PC-9 (cell line): ENCODE measurements at regions not wholly inside any gene's neighbourhood (a gene's known extent, or its start where the extent isn't known, plus 50 kb on each side); places are given as distances from the start of the nearest gene placed in this dataset.

ENCODE experiments used
- BruUV-seq: library from RNA; stranded (reverse); fragments of 400-500 nt; replicated peaks from 2 replicates; lab custom pipeline; 2021; lab: Mats Ljungman, UMichigan
- CTCF ChIA-PET: fragments of 300-600 bp; sonication (Branson Sonifier 250); formaldehyde crosslinking; loops from one replicate; lab custom pipeline; 2022; ENCODE audit warnings: antibody characterized with exemption; lab: Charles Lee
- POLR2A ChIA-PET: fragments of 300-600 bp; sonication (Branson Sonifier 250); formaldehyde crosslinking; loops from one replicate; lab custom pipeline; 2022; ENCODE audit warnings: antibody characterized with exemption; ENCODE audit not compliant: unreplicated experiment; lab: Charles Lee
- DNase-seq, 2 experiments: peaks; one replicate each; pipeline versions ENCODE4 v3.0.0 to v3.0.0-alpha.2; 2015 to 2022; ENCODE audit warnings: mixed read lengths in 1 of 2
- H2AFZ ChIP-seq: fragments of 200-600 bp; sonication (generic); 2 replicates; pipeline ENCODE4 v1.8.1; 2017; ENCODE audit warnings: antibody characterized with exemption
- H3F3A ChIP-seq: fragments of 200-600 bp; sonication (generic); 2 replicates; pipeline ENCODE4 v1.8.1; 2017; ENCODE audit warnings: antibody characterized with exemption, mild to moderate bottlenecking, low read depth; ENCODE audit not compliant: insufficient read depth
- H3K27ac ChIP-seq: fragments of 200-600 bp; sonication (generic); 2 replicates; pipeline ENCODE4 v1.6.1; 2016; ENCODE audit warnings: mixed run types
- H3K27me3 ChIP-seq: fragments of 200-600 bp; sonication (generic); 2 replicates; pipeline ENCODE4 v1.6.1; 2016; ENCODE audit warnings: low read depth, mixed run types; ENCODE audit not compliant: insufficient read depth
- H3K36me3 ChIP-seq: fragments of 200-600 bp; sonication (generic); 2 replicates; pipeline ENCODE4 v1.6.1; 2016; ENCODE audit warnings: low read depth, mixed run types
- H3K4me1 ChIP-seq: fragments of 200-600 bp; sonication (generic); replicated peaks from 2 replicates; pipeline ENCODE4 v1.6.1; 2016; ENCODE audit warnings: mixed run types; ENCODE audit not compliant: insufficient read depth
- H3K4me2 ChIP-seq: fragments of 200-600 bp; sonication (generic); 2 replicates; pipeline ENCODE4 v1.6.1; 2017; ENCODE audit warnings: mixed run types
- H3K4me3 ChIP-seq: fragments of 200-600 bp; sonication (generic); 2 replicates; pipeline ENCODE4 v1.6.1; 2016; ENCODE audit warnings: mixed run types
- H3K79me2 ChIP-seq: fragments of 200-600 bp; sonication (generic); 2 replicates; pipeline ENCODE4 v1.6.1; 2017; ENCODE audit warnings: low read depth, mixed run types
- H3K9me2 ChIP-seq: fragments of 200-600 bp; sonication (generic); 2 replicates; pipeline ENCODE4 v1.8.1; 2017; ENCODE audit warnings: mild to moderate bottlenecking; ENCODE audit not compliant: insufficient read depth
- H3K9me3 ChIP-seq: fragments of 200-600 bp; sonication (generic); 2 replicates; pipeline ENCODE4 v1.8.1; 2016; ENCODE audit warnings: low read depth; ENCODE audit not compliant: insufficient read depth
- H4K20me1 ChIP-seq: fragments of 200-600 bp; sonication (generic); 2 replicates; pipeline ENCODE4 v1.8.1; 2017; ENCODE audit not compliant: insufficient read depth
- CTCF ChIP-seq: fragments of 200-600 bp; sonication (generic); conservative IDR thresholded peaks from 2 replicates; pipeline ENCODE4 v1.6.1; 2017; ENCODE audit warnings: mixed run types, antibody characterized with exemption, mild to moderate bottlenecking, moderate library complexity
- EZH2 ChIP-seq: fragments of 200-600 bp; sonication (generic); IDR thresholded peaks from 2 replicates; pipeline ENCODE4 v1.8.0; 2017; ENCODE audit warnings: antibody characterized with exemption, low read depth
- intact Hi-C: fragments of 100-400 bp; cut with micrococcal nuclease; formaldehyde crosslinking; loops from one replicate; pipeline ENCODE4 v1.10.0; 2022; ENCODE audit not compliant: unreplicated experiment

DNA sequence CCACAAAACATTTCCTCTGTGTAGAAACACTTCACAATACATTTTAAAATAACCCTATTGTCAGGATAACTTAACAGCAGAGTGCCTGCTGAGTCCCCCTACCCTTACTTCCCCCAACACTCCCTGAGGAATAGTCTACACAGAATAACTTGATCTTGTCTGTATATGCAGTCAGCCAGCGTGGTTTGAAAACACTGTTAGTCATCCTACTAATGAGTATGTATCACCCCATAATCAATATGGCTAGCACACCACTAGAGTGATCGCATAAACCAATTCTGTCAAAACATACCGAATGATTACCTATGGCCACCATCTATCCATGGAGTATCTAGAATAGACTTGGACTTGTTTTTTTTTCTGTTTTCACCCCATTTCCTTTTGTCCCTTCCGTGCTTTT is 152.7 kb upstream of the NECTIN3 start:
- no peaks in the 10 kb centered on the region for H3F3A ChIP-seq
- H3K9me3 ChIP-seq: no peaks in the 10 kb centered on the region
- H3K4me3 ChIP-seq: no peak overlapping the region
- no peaks in the 10 kb centered on the region for H3K27me3 ChIP-seq
- TF ChIP-seq EZH2 (no peak), CTCF (no peak)
- no peak overlapping the region for H2AFZ ChIP-seq
- H3K4me2 ChIP-seq: no peak overlapping the region
- ChIA-PET POLR2A (no interaction called here), CTCF (interaction anchor here (0.7 kb wide), 1 partner anchor 1072 kb away, joined by 3 read pairs; no protein-coding TSS in a partner anchor)
- no peak for DNase-seq
- H3K79me2 ChIP-seq: no peaks in the 10 kb centered on the region
- BruUV-seq: no TSS peak
- H3K27ac ChIP-seq: no peak overlapping the region
- H3K4me1 ChIP-seq: no peaks in the 10 kb centered on the region
- intact Hi-C loops: no loop called here
- H3K36me3 ChIP-seq: no peaks in the 10 kb centered on the region
- H4K20me1 ChIP-seq: no peaks in the 10 kb centered on the region
- H3K9me2 ChIP-seq: no peaks in the 10 kb centered on the region

- no peaks in the 10 kb centered on the region for H3K4me1 ChIP-seq
- no peaks in the 10 kb centered on the region for H3K9me3 ChIP-seq
- no TSS peak for BruUV-seq
- intact Hi-C loops: no loop called here
- H3K27me3 ChIP-seq: no peaks in the 10 kb centered on the region
- no peaks in the 10 kb centered on the region for H3F3A ChIP-seq
- no peaks in the 10 kb centered on the region for H3K9me2 ChIP-seq
- no peaks in the 10 kb centered on the region for H3K36me3 ChIP-seq
- H4K20me1 ChIP-seq: no peaks in the 10 kb centered on the region
- ChIA-PET POLR2A (no interaction called here), CTCF (no interaction called here)
- no peak overlapping the region for H3K4me3 ChIP-seq
- H2AFZ ChIP-seq: no peak overlapping the region
- DNase-seq: no peak
- TF ChIP-seq EZH2 (no peak), CTCF (no peak)
- no peaks in the 10 kb centered on the region for H3K79me2 ChIP-seq
- no peak overlapping the region for H3K27ac ChIP-seq
- no peak overlapping the region for H3K4me2 ChIP-seq
These were observed 145.8 kb upstream of the NECTIN3 start for GRCh38 chr3:110925798-110926197.

DNA sequence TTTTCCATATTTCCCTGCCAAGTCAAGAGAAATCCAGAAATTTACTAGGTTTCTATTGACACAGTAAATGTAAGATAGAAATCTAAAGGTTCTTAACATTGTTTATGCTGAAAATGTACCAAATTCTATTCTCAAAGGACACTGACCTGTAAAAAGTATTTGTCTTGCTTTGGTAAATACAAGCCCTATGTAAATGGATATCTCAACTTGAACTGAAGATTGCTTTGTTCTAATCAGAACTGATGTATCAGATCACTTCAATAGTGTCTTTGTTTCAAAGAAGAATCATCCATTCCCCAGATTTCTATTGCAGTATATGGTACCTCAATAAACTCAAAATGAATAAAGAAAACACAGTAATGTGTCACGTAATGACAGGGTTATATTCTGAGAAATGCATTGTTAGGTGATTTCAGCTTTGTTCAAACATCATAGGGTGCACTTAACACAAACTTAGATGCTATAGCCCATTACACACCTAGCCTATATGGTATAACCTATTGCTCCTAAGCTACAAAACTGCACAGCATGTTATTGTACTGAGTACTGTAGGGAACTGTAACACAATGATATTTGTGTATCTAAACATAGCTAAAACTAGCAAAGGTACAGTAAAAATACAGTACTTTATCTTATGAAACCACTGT is 143.5 kb upstream of the NECTIN3 start:
- Histone ChIP-seq H3K9me2 (no peaks in the 10 kb centered on the region), H3F3A (no peaks in the 10 kb centered on the region), H3K4me2 (no peak overlapping the region), H3K27ac (no peak overlapping the region), H3K36me3 (no peaks in the 10 kb centered on the region), H2AFZ (no peak overlapping the region), H3K79me2 (no peaks in the 10 kb centered on the region), H4K20me1 (no peaks in the 10 kb centered on the region), H3K4me1 (no peaks in the 10 kb centered on the region), H3K4me3 (no peak overlapping the region), H3K27me3 (no peaks in the 10 kb centered on the region), H3K9me3 (no peaks in the 10 kb centered on the region)
- TF ChIP-seq EZH2 (no peak), CTCF (no peak)
- ChIA-PET CTCF (no interaction called here), POLR2A (no interaction called here)
- no peak for DNase-seq
- intact Hi-C loops: no loop called here
- BruUV-seq: no TSS peak
